Stimulated activated CD8-positive, alpha-beta memory T cell treated with anti-CD3 and anti-CD28 coated beads, Interleukin-7, amount 100 ng/mL, for 48 hours (primary cell): ENCODE measurements at regions not wholly inside any gene's neighbourhood (a gene's known extent, or its start where the extent isn't known, plus 50 kb on each side); places are given as distances from the start of the nearest gene placed in this dataset.
"Not testable (repeated sequence)": the region's sequence is repeated elsewhere in the genome, so short reads cannot be mapped to it uniquely, and the experiment has no call there.

ENCODE experiments used
- DNase-seq, 2 donors: peaks; one replicate each; pipeline ENCODE4 v3.0.0-alpha.2; 2020; ENCODE audit warnings: low read depth in 1 of 2; ENCODE audit errors: extremely low read depth in 1 of 2

GRCh38 chr14:85039353-85039626 is 490.7 kb upstream of the FLRT2 start:
- DNase-seq, result no peak

- DNase-seq, result no peak
Measured at GRCh38 chr14:85040046-85040685, 489.8 kb upstream of the FLRT2 start.

GRCh38 chr14:85041618-85042017 is 488.3 kb upstream of the FLRT2 start:
- no peak for DNase-seq

GRCh38 chr14:85042301-85042700 is 487.6 kb upstream of the FLRT2 start:
- DNase-seq, result no peak

- DNase-seq, result no peak
Measured at GRCh38 chr14:85050180-85050579, 479.8 kb upstream of the FLRT2 start.

GRCh38 chr14:85052646-85053045 is 477.3 kb upstream of the FLRT2 start:
- DNase-seq, result no peak

GRCh38 chr14:85054178-85054577 is 475.8 kb upstream of the FLRT2 start:
- no peak for DNase-seq

GRCh38 chr14:85056267-85056666 is 473.7 kb upstream of the FLRT2 start:
- no peak for DNase-seq

- no peak for DNase-seq
Measured at GRCh38 chr14:85057221-85057620, 472.7 kb upstream of the FLRT2 start.

- DNase-seq, result no peak
Measured at GRCh38 chr14:85058150-85058549, 471.8 kb upstream of the FLRT2 start.

- no peak for DNase-seq
Measured at GRCh38 chr14:85060121-85060520, 469.8 kb upstream of the FLRT2 start.

- no peak for DNase-seq
Measured at GRCh38 chr14:85061256-85061655, 468.7 kb upstream of the FLRT2 start.

GRCh38 chr14:85063747-85064146 is 466.2 kb upstream of the FLRT2 start:
- DNase-seq, result no peak

GRCh38 chr14:85071447-85071846 is 458.5 kb upstream of the FLRT2 start:
- no peak for DNase-seq

GRCh38 chr14:85074955-85075354 is 455.0 kb upstream of the FLRT2 start:
- DNase-seq, result no peak

- no peak for DNase-seq
Measured at GRCh38 chr14:85075694-85076476, 454.1 kb upstream of the FLRT2 start.

- DNase-seq, result not testable (repeated sequence)
Measured at GRCh38 chr14:85077716-85078115, 452.2 kb upstream of the FLRT2 start.

- no peak for DNase-seq
Measured at GRCh38 chr14:85079842-85080730, 449.9 kb upstream of the FLRT2 start.

GRCh38 chr14:85084344-85084743 is 445.6 kb upstream of the FLRT2 start:
- no peak for DNase-seq

- no peak for DNase-seq
Measured at GRCh38 chr14:85085981-85086380, 444.0 kb upstream of the FLRT2 start.

- DNase-seq, result no peak
Measured at GRCh38 chr14:85087201-85087600, 442.7 kb upstream of the FLRT2 start.

GRCh38 chr14:85088192-85088591 is 441.8 kb upstream of the FLRT2 start:
- no peak for DNase-seq
